ENCODE measurements at regions not wholly inside any gene's neighbourhood (a gene's known extent, or its start where the extent isn't known, plus 50 kb on each side); places are given as distances from the start of the nearest gene placed in this dataset.

GRCh38 chr11:22430141-22430541 lies 92.0 kb downstream of the SLC17A6 start:
- intact Hi-C loops (cut with DNase I), result no loop called here
- 69 to 89% methylated on average over 3 of the region's 3 CpGs for WGBS, 2 donors

More at GRCh38 chr11:22430141-22430541, 92.0 kb downstream of the SLC17A6 start:
- Histone ChIP-seq H3K4me1 (ENCODE audit: control insufficient read depth in 1 of 2, insufficient read depth in 2 of 2, low read length in 2 of 2) (no peaks in the 10 kb centered on the region), H3K9me3 (ENCODE audit: control insufficient read depth, low read length) (peaks cover 1% of the 10 kb centered on the region), H3K4me3 (ENCODE audit: low read length in 2 of 2) (no peak overlapping the region), H3K27ac (ENCODE audit: low read depth in 1 of 2, low read length in 2 of 2) (no peak overlapping the region), H3K27me3 (ENCODE audit: control insufficient read depth in 1 of 2, insufficient read depth in 2 of 2, low read length in 1 of 2) (no peaks in the 10 kb centered on the region), H3K36me3 (ENCODE audit: control insufficient read depth in 1 of 2, insufficient read depth in 2 of 2, low read length in 1 of 2) (no peaks in the 10 kb centered on the region)
- ATAC-seq (ENCODE audit: low FRiP score), result no peak
- DNase-seq, result no peak
